Endodermal cell (in vitro differentiated cells): ENCODE measurements at regions not wholly inside any gene's neighbourhood (a gene's known extent, or its start where the extent isn't known, plus 50 kb on each side); places are given as distances from the start of the nearest gene placed in this dataset.

Experiments
- DNase-seq: peaks from one replicate; pipeline ENCODE4 v3.0.0-alpha.2; 2017
- H3K27ac ChIP-seq: 2 replicates; pipeline ENCODE4 v1.5.1; 2013; ENCODE audit warnings: mild to moderate bottlenecking, low read depth, low read length, moderate library complexity
- H3K27me3 ChIP-seq: 2 replicates; pipeline ENCODE4 v1.6.1; 2013; ENCODE audit warnings: mild to moderate bottlenecking, low read length, moderate library complexity; ENCODE audit not compliant: insufficient read depth, control insufficient read depth, poor library complexity, severe bottlenecking
- H3K36me3 ChIP-seq: 2 replicates; pipeline ENCODE4 v1.7.0; 2013; ENCODE audit warnings: mild to moderate bottlenecking, low read length, moderate library complexity; ENCODE audit not compliant: control insufficient read depth, insufficient read depth
- H3K4me1 ChIP-seq: one replicate; pipeline ENCODE4 v1.7.0; 2013; ENCODE audit warnings: low read length; ENCODE audit not compliant: control insufficient read depth, insufficient read depth
- H3K4me3 ChIP-seq: 2 replicates; pipeline ENCODE4 v1.5.1; 2013; ENCODE audit warnings: mild to moderate bottlenecking, low read length, moderate library complexity
- H3K9ac ChIP-seq: 2 replicates; pipeline ENCODE4 v1.6.1; 2013; ENCODE audit warnings: mild to moderate bottlenecking, low read length, moderate library complexity; ENCODE audit not compliant: poor library complexity, severe bottlenecking; ENCODE audit errors: extremely low read depth
- H3K9me3 ChIP-seq: 2 replicates; pipeline ENCODE4 v1.6.1; 2013; ENCODE audit warnings: mild to moderate bottlenecking, low read length, moderate library complexity; ENCODE audit not compliant: control insufficient read depth
- H3K27ac Mint-ChIP-seq: 2 replicates; pipeline ENCODE4 v1.8.0; 2020; ENCODE audit warnings: mixed read lengths
- H3K27me3 Mint-ChIP-seq: 2 replicates; pipeline ENCODE4 v1.8.0; 2021; ENCODE audit warnings: mild to moderate bottlenecking, mixed read lengths; ENCODE audit not compliant: insufficient read depth
- H3K36me3 Mint-ChIP-seq: 2 replicates; pipeline ENCODE4 v1.8.0; 2020; ENCODE audit warnings: low read depth, mixed read lengths
- H3K4me1 Mint-ChIP-seq: 2 replicates; pipeline ENCODE4 v1.8.0; 2020; ENCODE audit warnings: mixed read lengths
- H3K4me3 Mint-ChIP-seq: 2 replicates; pipeline ENCODE4 v1.8.0; 2020; ENCODE audit warnings: mild to moderate bottlenecking, moderate library complexity, mixed read lengths
- H3K9me3 Mint-ChIP-seq: 2 replicates; pipeline ENCODE4 v1.8.0; 2020; ENCODE audit warnings: mild to moderate bottlenecking, mixed read lengths
- CTCF ChIP-seq: fragments of 200-600 bp; sonication (generic); conservative IDR thresholded peaks from 2 replicates; pipeline ENCODE4 v1.5.0; 2021; ENCODE audit warnings: antibody characterized with exemption, mild to moderate bottlenecking
- WGBS, 2 experiments: methylation state at CpG; one replicate each; pipeline versions ENCODE4 v1.1.5 to v1.1.7; 2013; ENCODE audit warnings: missing lambda C conversion rate in 2 of 2, mixed read lengths in 1 of 2; ENCODE audit not compliant: insufficient coverage in 1 of 2, insufficient read length in 1 of 2; 5-methylcytosine and 5-hydroxymethylcytosine counted together

GRCh38 chr3:177340243-177340830, 143.1 kb upstream of the TBL1XR1 start:
- Mint-ChIP-seq H3K4me3 (no peak overlapping the region), H3K4me1 (peaks cover 42% of the 10 kb centered on the region), H3K27ac (no peak overlapping the region), H3K9me3 (no peaks in the 10 kb centered on the region), H3K36me3 (no peaks in the 10 kb centered on the region), H3K27me3 (peaks cover 14% of the 10 kb centered on the region)
- Histone ChIP-seq H3K9me3 (no peaks in the 10 kb centered on the region), H3K27ac (no peak overlapping the region), H3K36me3 (no peaks in the 10 kb centered on the region), H3K4me3 (no peak overlapping the region), H3K9ac (no peak overlapping the region), H3K4me1 (peaks cover 16% of the 10 kb centered on the region), H3K27me3 (no peaks in the 10 kb centered on the region)
- TF ChIP-seq CTCF: no peak
- no peak for DNase-seq
- 78 to 97% methylated on average over 1 to 2 of the region's 2 CpGs for WGBS, 2 experiments

- Mint-ChIP-seq H3K27me3 (peaks cover 14% of the 10 kb centered on the region), H3K27ac (no peak overlapping the region), H3K4me1 (peaks cover 55% of the 10 kb centered on the region), H3K36me3 (no peaks in the 10 kb centered on the region), H3K4me3 (no peak overlapping the region), H3K9me3 (no peaks in the 10 kb centered on the region)
- Histone ChIP-seq H3K4me1 (peaks cover 26% of the 10 kb centered on the region), H3K27ac (no peak overlapping the region), H3K27me3 (no peaks in the 10 kb centered on the region), H3K36me3 (no peaks in the 10 kb centered on the region), H3K9ac (no peak overlapping the region), H3K4me3 (no peak overlapping the region), H3K9me3 (no peaks in the 10 kb centered on the region)
- no peak for TF ChIP-seq CTCF
- 96 to 97% methylated on average over 6 to 7 of the region's 7 CpGs for WGBS, 2 experiments
- DNase-seq: no peak
These were observed 144.6 kb upstream of the TBL1XR1 start for GRCh38 chr3:177341736-177342419.

GRCh38 chr3:177343122-177343625, 145.9 kb upstream of the TBL1XR1 start:
- Histone ChIP-seq H3K27ac (no peak overlapping the region), H3K4me3 (peak overlapping the region; percentile 32), H3K27me3 (no peaks in the 10 kb centered on the region), H3K9me3 (no peaks in the 10 kb centered on the region), H3K9ac (no peak overlapping the region), H3K4me1 (peaks cover 32% of the 10 kb centered on the region), H3K36me3 (no peaks in the 10 kb centered on the region)
- Mint-ChIP-seq H3K4me1 (peaks cover 64% of the 10 kb centered on the region), H3K9me3 (no peaks in the 10 kb centered on the region), H3K27me3 (peaks cover 18% of the 10 kb centered on the region), H3K36me3 (no peaks in the 10 kb centered on the region), H3K27ac (no peak overlapping the region), H3K4me3 (no peak overlapping the region)
- no peak for TF ChIP-seq CTCF
- DNase-seq: no peak
- 90 to 92% methylated on average over 3 of the region's 3 CpGs for WGBS, 2 experiments
